SK-N-MC (cell line): ENCODE measurements at regions not wholly inside any gene's neighbourhood (a gene's known extent, or its start where the extent isn't known, plus 50 kb on each side); places are given as distances from the start of the nearest gene placed in this dataset.

Source experiments
- EZH2 ChIP-seq: fragments of 200-600 bp; sonication (generic); IDR thresholded peaks from one replicate; pipeline ENCODE4 v1.6.1; 2017; ENCODE audit warnings: antibody characterized with exemption
- FOXP2 ChIP-seq: optimal IDR thresholded peaks from 2 replicates; pipeline ENCODE3; 2011; ENCODE audit warnings: mild to moderate bottlenecking, moderate library complexity; ENCODE audit not compliant: insufficient read depth; ENCODE audit errors: extremely low read length, control extremely low read depth
- POLR2AphosphoS5 ChIP-seq: IDR thresholded peaks from 2 replicates; pipeline ENCODE4 v1.6.1; 2012; ENCODE audit warnings: mild to moderate bottlenecking, low read depth, low read length, borderline replicate concordance

DNA sequence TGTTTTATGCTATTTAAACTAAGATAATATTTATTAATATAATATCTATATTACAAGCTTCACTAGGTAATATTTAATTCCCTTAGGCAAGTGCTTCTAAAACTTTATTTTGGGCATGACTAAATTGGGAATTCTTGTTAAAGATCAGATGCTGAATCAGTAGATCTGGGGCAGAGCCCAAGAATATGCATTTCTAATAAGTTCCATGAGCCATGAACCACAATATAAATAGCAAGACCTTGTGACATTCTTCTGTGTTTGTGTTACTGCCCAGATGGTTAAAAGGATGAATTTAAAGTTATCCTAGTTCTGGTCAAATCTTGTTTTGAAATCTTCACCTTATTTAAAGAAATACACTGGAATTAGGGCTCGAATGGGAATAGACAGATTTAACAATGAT is 258.4 kb upstream of the CACNA2D1 start:
- TF ChIP-seq EZH2 (no peak), POLR2AphosphoS5 (no peak), FOXP2 (no peak)
